ENCODE measurements at regions not wholly inside any gene's neighbourhood (a gene's known extent, or its start where the extent isn't known, plus 50 kb on each side); places are given as distances from the start of the nearest gene placed in this dataset.

DNA sequence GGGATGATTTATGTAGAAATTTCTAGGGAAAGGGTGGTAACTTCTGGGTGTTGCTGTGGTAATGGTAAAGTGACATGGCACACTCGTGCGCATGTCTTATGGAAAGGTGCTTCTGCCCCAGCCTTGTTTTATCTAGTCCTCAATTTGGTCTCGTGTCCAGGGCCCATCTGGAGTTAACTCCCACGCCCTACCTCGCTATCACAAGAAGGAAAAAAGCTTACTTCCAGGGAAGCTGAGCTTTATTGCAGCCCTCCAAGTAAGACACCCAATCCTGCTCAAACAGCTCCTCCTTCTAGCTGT is 611.8 kb downstream of the TNS3 start:
- H3K4ac ChIP-seq (ENCODE audit: low read depth, low read length): no peak overlapping the region
- H2AK5ac ChIP-seq (ENCODE audit: low read depth, low read length): no peak overlapping the region
- no peak overlapping the region for H2BK15ac ChIP-seq (ENCODE audit: low read depth, low read length)
- no peak overlapping the region for H4K8ac ChIP-seq (ENCODE audit: low read depth in 2 of 2, low read length in 2 of 2)
- no peak overlapping the region for H4K5ac ChIP-seq (ENCODE audit: low read depth, low read length)
- BruUV-seq (replicated peaks): no TSS peak
- H4K20me1 ChIP-seq (ENCODE audit: insufficient read depth, low read length): no peaks in the 10 kb centered on the region
- H3K4me1 ChIP-seq (ENCODE audit: control insufficient read depth, insufficient read depth, low read length): no peaks in the 10 kb centered on the region
- H3K27me3 ChIP-seq (ENCODE audit: control insufficient read depth, insufficient read depth, low read length): no peaks in the 10 kb centered on the region
- POLR2A ChIA-PET (ENCODE audit: unreplicated experiment): no interaction called here
- ATAC-seq (ENCODE audit: low read depth): no peak
- H2BK120ac ChIP-seq (ENCODE audit: low read depth, low read length): no peak overlapping the region
- H2AFZ ChIP-seq (replicated peaks; ENCODE audit: low read length, poor library complexity): no peak overlapping the region
- DNase-seq: no peak
- no peaks in the 10 kb centered on the region for H3K36me3 ChIP-seq (ENCODE audit: control insufficient read depth, insufficient read depth, low read length)
- H3K79me1 ChIP-seq (ENCODE audit: low read depth in 1 of 2, low read length in 2 of 2): no peaks in the 10 kb centered on the region
- no peak overlapping the region for H3K4me2 ChIP-seq (ENCODE audit: low read depth, low read length)
- no peak overlapping the region for H2BK20ac ChIP-seq (ENCODE audit: low read depth, low read length)
- intact Hi-C loops (cut with micrococcal nuclease) (no loop called here), dilution Hi-C loops (cut with HindIII; ENCODE audit: low sequenced_read_pairs, unreplicated experiment) (no loop called here), in situ Hi-C loops (cut with MboI; ENCODE audit: low sequenced_read_pairs) (no loop called here)
- H3K9ac ChIP-seq (ENCODE audit: low read depth, low read length): no peak overlapping the region
- H3K56ac ChIP-seq (ENCODE audit: extremely low read depth, insufficient read depth, low read length): no peak overlapping the region
- H3K9me3 ChIP-seq (ENCODE audit: control insufficient read depth, insufficient read depth, low read length): peaks cover 2% of the 10 kb centered on the region; the same call in 1 of the 2 replicates
- no peak for TF ChIP-seq RFX5 (IDR thresholded peaks at IDR 0.05; ENCODE audit: low read depth, low read length)
- no peak overlapping the region for H3K14ac ChIP-seq (replicated peaks; ENCODE audit: low read depth, low read length)
- no peak overlapping the region for H4K91ac ChIP-seq (ENCODE audit: insufficient read depth, low read depth, low read length)
- H3K18ac ChIP-seq (ENCODE audit: low read depth, low read length): no peak overlapping the region
- CTCF ChIA-PET: no interaction called here
- no peak overlapping the region for H3K4me3 ChIP-seq (ENCODE audit: insufficient read depth, low read depth, low read length)
- 87% methylated on average over 3 of the region's 5 CpGs; no CpG with 5 or more reads in 1 of the 2 experiments for WGBS, 2 experiments (ENCODE audit: extremely low coverage in 2 of 2, insufficient read length in 1 of 2)
- no peak overlapping the region for H3K23ac ChIP-seq (ENCODE audit: low read depth, low read length)
- H2BK5ac ChIP-seq (ENCODE audit: low read depth, low read length, poor library complexity, severe bottlenecking): no peak overlapping the region
- H3K9me1 ChIP-seq (ENCODE audit: insufficient read depth, low read length): no peaks in the 10 kb centered on the region
- H3K27ac ChIP-seq (ENCODE audit: insufficient read depth, low read length): no peak overlapping the region
- no peak overlapping the region for H2AK9ac ChIP-seq (replicated peaks; ENCODE audit: low read depth, low read length, poor library complexity)

Measured in IMR-90 (cell line).